Skeletal muscle tissue (tissue), 3 donors: ENCODE measurements at regions not wholly inside any gene's neighbourhood (a gene's known extent, or its start where the extent isn't known, plus 50 kb on each side); places are given as distances from the start of the nearest gene placed in this dataset.

ENCODE experiments used
- H3K27ac ChIP-seq: one replicate; pipeline ENCODE4 v1.7.0; 2013; ENCODE audit warnings: mild to moderate bottlenecking, low read depth, low read length, inconsistent platforms
- H3K27me3 ChIP-seq, 3 donors: one replicate each; pipeline ENCODE4 v1.7.0; 2013; ENCODE audit warnings: low read length in 3 of 3; ENCODE audit not compliant: control insufficient read depth in 3 of 3, insufficient read depth in 3 of 3
- H3K36me3 ChIP-seq, 3 donors: one replicate each; pipeline ENCODE4 v1.7.0; 2013; ENCODE audit warnings: low read length in 3 of 3; ENCODE audit not compliant: control insufficient read depth in 3 of 3, insufficient read depth in 3 of 3
- H3K4me1 ChIP-seq, 3 donors: one replicate each; pipeline ENCODE4 v1.7.0; 2013; ENCODE audit warnings: low read length in 3 of 3, mild to moderate bottlenecking in 3 of 3; ENCODE audit not compliant: control insufficient read depth in 3 of 3, insufficient read depth in 3 of 3
- H3K4me3 ChIP-seq, 3 donors: one replicate each; pipeline ENCODE4 v1.7.0; 2013; ENCODE audit warnings: low read length in 3 of 3
- H3K9ac ChIP-seq, 3 donors: one replicate each; pipeline ENCODE4 v1.7.0; 2013; ENCODE audit warnings: low read length in 3 of 3, mild to moderate bottlenecking in 3 of 3, moderate library complexity in 2 of 3, low read depth in 1 of 3
- H3K9me3 ChIP-seq, 3 donors: one replicate each; pipeline ENCODE4 v1.7.0; 2013; ENCODE audit warnings: low read length in 3 of 3; ENCODE audit not compliant: control insufficient read depth in 3 of 3
- donor health status: Osteomylitis.

DNA sequence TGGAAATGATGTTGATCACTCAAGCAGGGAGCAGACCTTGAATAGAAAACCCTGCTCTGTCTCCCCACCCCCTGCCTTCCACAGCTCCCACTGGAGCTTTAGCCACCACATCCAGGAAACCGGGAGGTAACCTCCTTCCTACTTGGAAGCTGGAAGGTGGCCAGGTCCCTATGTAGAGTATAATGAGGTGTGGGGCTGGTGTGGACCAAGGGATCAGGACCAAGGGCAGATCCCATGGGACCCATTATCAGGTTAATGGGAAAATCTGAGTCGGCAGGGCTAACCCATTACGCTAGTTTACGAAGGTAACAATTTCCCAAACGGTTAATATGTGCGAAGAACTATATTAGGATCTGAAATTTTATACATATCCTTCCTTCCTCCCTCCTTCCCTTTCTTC is 321.9 kb downstream of the MIAT start:
- Histone ChIP-seq H3K9me3 (no peaks in the 10 kb centered on the region), H3K4me1 (no peaks in the 10 kb centered on the region), H3K36me3 (no peaks in the 10 kb centered on the region), H3K27me3 (peaks cover 14 to 23% (median 21%) of the 10 kb centered on the region in 3 donors), H3K27ac (no peak overlapping the region), H3K4me3 (no peak overlapping the region), H3K9ac (no peak overlapping the region)

DNA sequence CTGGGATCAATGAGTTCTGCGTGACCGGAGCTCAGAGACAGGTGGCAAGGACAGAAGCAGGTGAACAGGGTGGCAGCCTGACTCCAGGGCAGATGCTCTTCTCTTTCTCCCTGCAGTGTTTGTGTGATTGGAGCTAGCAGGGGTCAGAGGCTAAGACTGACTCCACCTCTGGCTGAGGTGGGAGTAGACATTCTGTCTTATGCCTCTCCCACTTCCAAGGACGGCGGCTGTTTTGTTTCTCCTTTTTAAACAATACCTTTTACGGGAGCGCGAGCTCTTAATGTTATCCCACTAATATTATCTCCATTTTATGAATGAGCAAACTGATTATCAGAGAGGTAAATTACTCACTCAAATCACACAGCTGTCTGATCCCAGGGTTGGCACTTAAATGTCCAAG is 323.7 kb downstream of the MIAT start:
- H3K4me1 ChIP-seq: peaks cover 0 to 2% (median 0%) of the 10 kb centered on the region in 3 donors
- peaks cover 14 to 34% (median 27%) of the 10 kb centered on the region in 3 donors for H3K27me3 ChIP-seq
- no peak overlapping the region for H3K4me3 ChIP-seq
- H3K9ac ChIP-seq: no peak overlapping the region
- no peaks in the 10 kb centered on the region for H3K9me3 ChIP-seq
- no peak overlapping the region for H3K27ac ChIP-seq
- H3K36me3 ChIP-seq: no peaks in the 10 kb centered on the region

DNA sequence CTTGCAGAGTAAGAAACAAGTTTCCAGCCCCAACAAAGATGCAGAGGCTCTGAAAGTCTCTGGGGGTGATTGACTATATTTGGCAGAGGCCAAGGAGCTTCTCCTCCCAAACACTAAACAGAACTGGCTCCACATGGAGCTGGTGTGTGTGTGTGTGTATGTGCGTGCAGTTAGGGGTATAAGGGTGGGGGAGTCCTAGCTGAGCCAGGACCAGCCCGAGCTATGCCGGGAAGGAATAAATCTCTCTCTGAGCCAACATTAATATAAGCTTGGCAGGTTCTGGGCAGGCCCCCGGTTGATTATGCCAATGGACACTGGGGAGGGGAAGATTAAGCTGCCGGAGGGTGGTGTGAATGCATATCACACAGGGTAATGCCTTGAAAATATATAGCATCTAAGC is 324.2 kb downstream of the MIAT start:
- Histone ChIP-seq H3K9ac (no peak overlapping the region), H3K27me3 (peaks cover 16 to 35% (median 31%) of the 10 kb centered on the region in 3 donors), H3K4me1 (peaks cover 0 to 6% (median 2%) of the 10 kb centered on the region in 3 donors), H3K36me3 (no peaks in the 10 kb centered on the region), H3K9me3 (no peaks in the 10 kb centered on the region), H3K4me3 (no peak overlapping the region), H3K27ac (no peak overlapping the region)

DNA sequence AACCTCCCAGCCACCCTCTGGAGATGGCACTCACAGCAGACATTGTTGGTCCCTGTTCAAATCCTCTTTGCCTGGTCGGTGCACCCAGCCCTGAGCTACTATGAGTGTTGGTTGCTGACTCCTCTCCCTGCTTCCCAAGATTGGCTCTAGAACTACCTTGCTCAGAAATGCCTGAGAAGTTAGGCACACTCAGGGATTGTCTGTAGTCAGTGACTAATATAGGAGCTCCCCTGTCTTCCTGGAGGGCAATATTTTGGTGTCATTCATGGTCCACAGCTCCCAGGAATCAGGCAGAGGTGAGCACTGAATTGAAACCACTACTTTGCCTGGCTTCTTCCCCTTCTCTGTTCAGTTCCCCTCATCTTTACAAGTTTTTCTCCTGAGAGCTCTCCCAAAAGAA is 325.9 kb downstream of the MIAT start:
- no peak overlapping the region for H3K4me3 ChIP-seq
- peaks cover 0 to 6% (median 2%) of the 10 kb centered on the region in 3 donors for H3K4me1 ChIP-seq
- no peak overlapping the region for H3K27ac ChIP-seq
- H3K9me3 ChIP-seq: no peaks in the 10 kb centered on the region
- H3K36me3 ChIP-seq: no peaks in the 10 kb centered on the region
- H3K9ac ChIP-seq: no peak overlapping the region
- peaks cover 14 to 31% (median 29%) of the 10 kb centered on the region in 3 donors for H3K27me3 ChIP-seq

DNA sequence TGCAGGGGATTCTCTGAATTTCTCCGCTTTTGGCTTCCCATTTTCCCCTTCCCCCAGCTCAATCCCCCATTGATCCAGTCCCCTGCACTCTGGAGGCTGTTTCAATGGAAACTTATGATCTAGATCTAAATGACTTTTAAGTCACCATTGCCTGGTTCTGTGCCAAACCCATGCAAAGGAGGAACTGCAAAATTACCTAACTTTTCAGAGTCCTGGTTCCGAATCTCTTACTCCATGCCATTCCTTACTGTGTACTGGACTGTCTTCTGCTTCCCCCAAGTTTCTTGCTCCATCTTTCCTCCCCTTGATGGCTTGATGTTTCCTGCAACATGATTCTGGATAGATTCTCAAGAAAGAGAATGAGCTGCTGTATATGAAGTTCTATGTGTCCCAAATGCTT is 327.8 kb downstream of the MIAT start:
- Histone ChIP-seq H3K9me3 (no peaks in the 10 kb centered on the region), H3K4me1 (peaks cover 0 to 6% (median 2%) of the 10 kb centered on the region in 3 donors), H3K27ac (no peak overlapping the region), H3K4me3 (no peak overlapping the region), H3K27me3 (peaks cover 14 to 24% (median 24%) of the 10 kb centered on the region in 3 donors), H3K36me3 (no peaks in the 10 kb centered on the region), H3K9ac (no peak overlapping the region)

DNA sequence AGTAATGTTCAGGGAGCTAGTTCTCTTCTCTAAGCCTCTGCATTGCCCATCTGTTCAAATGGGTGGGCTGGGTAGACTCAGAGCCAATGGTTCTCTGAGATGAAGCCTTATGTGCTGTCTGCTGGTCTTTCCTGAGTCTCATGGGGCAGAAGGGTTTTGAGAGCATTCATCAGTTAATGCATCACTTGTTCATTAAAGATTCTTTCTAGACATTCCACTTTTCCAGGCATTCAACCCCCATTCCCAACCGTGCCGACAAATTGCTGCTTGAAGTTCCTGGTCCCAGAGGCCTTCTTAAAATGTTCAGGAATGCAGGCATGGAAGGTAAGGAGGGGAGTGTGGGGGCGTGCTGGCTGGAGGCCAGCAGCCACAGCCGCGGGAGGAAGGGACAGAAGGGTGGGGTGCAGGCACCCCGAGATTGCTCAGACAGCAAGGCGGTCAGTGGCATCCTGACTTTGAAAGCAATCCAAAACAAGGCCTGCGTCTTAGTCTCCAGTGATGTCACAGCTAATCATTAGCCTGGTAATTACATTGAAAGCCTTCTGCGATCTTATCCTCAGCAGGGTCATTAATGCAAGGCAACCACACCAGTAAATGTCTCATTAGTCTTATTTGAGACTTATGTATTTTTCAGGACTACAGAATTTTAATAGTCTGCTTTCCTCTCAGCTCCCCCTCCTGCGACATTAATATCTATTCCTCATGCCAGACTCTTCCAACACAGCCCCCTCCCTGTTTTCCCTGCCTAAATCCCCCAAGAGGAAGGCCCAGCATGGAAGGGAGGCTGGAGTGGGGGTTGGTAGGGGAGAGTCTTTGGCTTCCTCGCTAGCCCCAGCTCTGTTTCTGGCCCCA is 328.8 kb downstream of the MIAT start:
- Histone ChIP-seq H3K9me3 (no peaks in the 10 kb centered on the region), H3K36me3 (no peaks in the 10 kb centered on the region), H3K4me1 (peaks cover 0 to 6% (median 2%) of the 10 kb centered on the region in 3 donors), H3K4me3 (no peak overlapping the region), H3K9ac (no peak overlapping the region), H3K27me3 (peaks cover 12 to 24% (median 20%) of the 10 kb centered on the region in 3 donors), H3K27ac (no peak overlapping the region)

DNA sequence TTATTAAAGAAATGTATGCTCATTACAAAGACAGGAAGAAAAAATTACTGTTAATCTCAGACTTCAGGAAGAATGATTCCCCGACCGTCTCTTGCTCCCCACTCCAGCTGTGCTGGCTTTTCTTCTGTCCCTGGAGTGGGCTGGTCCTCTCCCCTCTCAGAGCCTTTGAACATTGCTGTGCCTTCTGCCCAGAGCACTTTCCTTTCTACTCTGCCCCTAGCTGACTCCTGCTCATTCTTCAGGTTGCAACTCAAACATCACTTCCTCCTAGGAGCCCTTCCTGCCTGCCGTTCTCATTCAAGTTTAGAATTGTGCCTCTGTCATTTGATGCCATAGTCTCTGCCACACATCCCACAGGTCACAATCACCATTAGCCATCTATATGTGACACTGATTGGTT is 329.5 kb downstream of the MIAT start:
- Histone ChIP-seq H3K27ac (no peak overlapping the region), H3K9me3 (no peaks in the 10 kb centered on the region), H3K27me3 (peaks cover 12 to 24% (median 20%) of the 10 kb centered on the region in 3 donors), H3K4me3 (no peak overlapping the region), H3K4me1 (peaks cover 0 to 6% (median 2%) of the 10 kb centered on the region in 3 donors), H3K36me3 (no peaks in the 10 kb centered on the region), H3K9ac (no peak overlapping the region)

DNA sequence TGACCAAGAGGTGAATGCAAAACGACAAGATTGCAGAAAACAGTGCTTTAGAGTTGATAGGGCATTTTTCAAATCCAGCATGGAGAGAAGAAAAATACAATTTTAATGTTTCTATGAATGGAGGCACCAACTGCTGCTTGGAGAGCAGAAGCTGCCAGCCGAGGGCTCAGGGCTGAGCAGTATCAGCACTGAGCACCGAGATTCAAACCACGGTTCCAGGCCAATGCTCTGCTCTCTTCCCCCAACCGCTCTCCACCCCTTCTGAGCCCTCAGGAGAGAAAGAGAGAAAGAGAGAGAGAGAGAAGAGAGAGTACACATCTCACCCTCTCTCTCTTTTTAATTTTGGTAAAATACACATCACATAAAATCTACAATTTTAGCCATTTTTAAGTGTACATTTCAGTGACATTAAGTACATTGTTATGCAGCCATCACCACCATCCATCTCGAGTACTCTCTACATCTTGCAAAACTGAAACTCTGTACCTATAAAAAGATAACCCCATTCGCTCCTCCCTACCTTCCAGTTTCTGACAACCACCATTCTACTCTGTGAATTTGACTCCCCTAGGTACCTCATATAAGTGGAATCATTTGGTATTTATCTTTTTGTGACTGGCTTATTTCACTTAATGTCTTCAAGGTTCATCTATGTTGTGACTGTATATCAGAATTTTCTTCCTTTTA is 333.3 kb downstream of the MIAT start:
- H3K9me3 ChIP-seq: no peaks in the 10 kb centered on the region
- no peaks in the 10 kb centered on the region for H3K36me3 ChIP-seq
- no peak overlapping the region for H3K4me3 ChIP-seq
- H3K4me1 ChIP-seq: peaks cover 0 to 6% (median 2%) of the 10 kb centered on the region in 3 donors
- peaks cover 5 to 15% (median 11%) of the 10 kb centered on the region in 3 donors for H3K27me3 ChIP-seq
- H3K9ac ChIP-seq: no peak overlapping the region
- H3K27ac ChIP-seq: no peak overlapping the region

DNA sequence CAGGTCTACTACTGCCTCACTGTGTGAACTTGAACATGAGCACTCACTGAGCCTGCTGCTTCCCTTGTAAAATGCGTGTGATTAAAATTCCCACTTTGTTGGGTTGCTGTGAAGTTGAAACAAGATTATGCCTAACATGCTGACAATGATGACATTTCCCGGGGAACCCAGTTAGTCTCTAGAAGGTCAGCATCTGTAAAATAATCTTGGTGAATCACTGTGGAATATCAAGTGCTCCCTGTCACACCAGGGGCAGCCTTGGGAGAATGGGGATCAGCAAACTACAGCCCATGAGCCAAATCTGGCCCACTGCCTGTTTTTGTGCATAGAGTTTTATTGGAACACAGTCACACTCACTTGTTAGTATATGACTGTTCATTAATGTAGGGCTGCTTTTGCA is 335.2 kb downstream of the MIAT start:
- no peak overlapping the region for H3K4me3 ChIP-seq
- no peaks in the 10 kb centered on the region for H3K36me3 ChIP-seq
- peaks cover 0 to 8% (median 6%) of the 10 kb centered on the region in 3 donors for H3K27me3 ChIP-seq
- no peak overlapping the region for H3K27ac ChIP-seq
- H3K4me1 ChIP-seq: no peaks in the 10 kb centered on the region
- no peaks in the 10 kb centered on the region for H3K9me3 ChIP-seq
- H3K9ac ChIP-seq: no peak overlapping the region

DNA sequence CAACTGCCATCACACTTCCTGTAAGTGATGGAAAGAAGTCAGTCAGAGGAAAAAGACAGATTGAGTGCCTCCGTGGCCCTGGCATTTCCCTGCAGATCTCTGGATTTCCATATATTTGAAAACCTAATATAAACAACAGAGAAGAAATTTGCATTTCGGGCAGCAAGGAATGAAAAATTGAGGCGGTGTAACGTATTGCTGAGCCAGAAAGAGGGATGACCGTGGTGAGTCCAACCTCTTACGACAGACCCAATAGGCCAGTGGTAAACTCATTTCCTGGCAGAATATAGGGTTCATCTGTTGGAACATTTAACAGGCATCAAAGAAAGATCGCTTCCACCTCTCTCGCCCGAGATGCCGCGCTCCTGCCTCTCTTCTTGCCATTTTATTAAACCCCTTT is 336.5 kb downstream of the MIAT start:
- H3K27me3 ChIP-seq: peaks cover 0 to 11% (median 6%) of the 10 kb centered on the region in 3 donors
- no peaks in the 10 kb centered on the region for H3K9me3 ChIP-seq
- no peak overlapping the region for H3K9ac ChIP-seq
- H3K36me3 ChIP-seq: no peaks in the 10 kb centered on the region
- no peak overlapping the region for H3K27ac ChIP-seq
- no peak overlapping the region for H3K4me3 ChIP-seq
- H3K4me1 ChIP-seq: no peaks in the 10 kb centered on the region
